ENCODE measurements at regions not wholly inside any gene's neighbourhood (a gene's known extent, or its start where the extent isn't known, plus 50 kb on each side); places are given as distances from the start of the nearest gene placed in this dataset.

- no peak overlapping the region for H3K4me3 ChIP-seq (ENCODE audit: low read depth, low read length)
- no peak for DNase-seq (ENCODE audit: low read depth)
- no peak for TF ChIP-seq POLR2A (IDR thresholded peaks at IDR 0.05; ENCODE audit: extremely low read depth, insufficient read length)
- no peak for TF ChIP-seq MAX (IDR thresholded peaks at IDR 0.05; ENCODE audit: low read depth, low read length)
- no peak for TF ChIP-seq CTCF (IDR thresholded peaks at IDR 0.05; ENCODE audit: low read depth, low read length)
- no peak for TF ChIP-seq MYC (IDR thresholded peaks at IDR 0.05; ENCODE audit: low read depth, low read length)
These were observed 352.1 kb downstream of the SHQ1 start for GRCh38 chr3:72496051-72496670.

GRCh38 chr3:72494626-72495025 lies 353.6 kb downstream of the SHQ1 start:
- no peak overlapping the region for H3K4me3 ChIP-seq (ENCODE audit: low read depth, low read length)
- no peak for DNase-seq (ENCODE audit: low read depth)
- TF ChIP-seq MYC (IDR thresholded peaks at IDR 0.05; ENCODE audit: low read depth, low read length): no peak
- no peak for TF ChIP-seq MAX (IDR thresholded peaks at IDR 0.05; ENCODE audit: low read depth, low read length)
- TF ChIP-seq CTCF (IDR thresholded peaks at IDR 0.05; ENCODE audit: low read depth, low read length): no peak
- TF ChIP-seq POLR2A (IDR thresholded peaks at IDR 0.05; ENCODE audit: extremely low read depth, insufficient read length): no peak

GRCh38 chr3:72494130-72494529 lies 354.1 kb downstream of the SHQ1 start:
- no peak for DNase-seq (ENCODE audit: low read depth)
- no peak overlapping the region for H3K4me3 ChIP-seq (ENCODE audit: low read depth, low read length)
- no peak for TF ChIP-seq CTCF (IDR thresholded peaks at IDR 0.05; ENCODE audit: low read depth, low read length)
- no peak for TF ChIP-seq POLR2A (IDR thresholded peaks at IDR 0.05; ENCODE audit: extremely low read depth, insufficient read length)
- no peak for TF ChIP-seq MYC (IDR thresholded peaks at IDR 0.05; ENCODE audit: low read depth, low read length)
- TF ChIP-seq MAX (IDR thresholded peaks at IDR 0.05; ENCODE audit: low read depth, low read length): no peak

- TF ChIP-seq MYC (IDR thresholded peaks at IDR 0.05; ENCODE audit: low read depth, low read length) (no peak), POLR2A (IDR thresholded peaks at IDR 0.05; ENCODE audit: extremely low read depth, insufficient read length) (no peak), CTCF (IDR thresholded peaks at IDR 0.05; ENCODE audit: low read depth, low read length) (no peak), MAX (IDR thresholded peaks at IDR 0.05; ENCODE audit: low read depth, low read length) (no peak)
- no peak for DNase-seq (ENCODE audit: low read depth)
- no peak overlapping the region for H3K4me3 ChIP-seq (ENCODE audit: low read depth, low read length)
These were observed 356.0 kb downstream of the SHQ1 start for GRCh38 chr3:72492240-72492639.

GRCh38 chr3:72490688-72491435 lies 357.4 kb downstream of the SHQ1 start:
- TF ChIP-seq POLR2A (IDR thresholded peaks at IDR 0.05; ENCODE audit: extremely low read depth, insufficient read length) (no peak), MYC (IDR thresholded peaks at IDR 0.05; ENCODE audit: low read depth, low read length) (no peak), MAX (IDR thresholded peaks at IDR 0.05; ENCODE audit: low read depth, low read length) (no peak)
- H3K4me3 ChIP-seq (ENCODE audit: low read depth, low read length): no peak overlapping the region

GRCh38 chr3:72489901-72490300 lies 358.3 kb downstream of the SHQ1 start:
- TF ChIP-seq MYC (IDR thresholded peaks at IDR 0.05; ENCODE audit: low read depth, low read length): no peak
- TF ChIP-seq MAX (IDR thresholded peaks at IDR 0.05; ENCODE audit: low read depth, low read length): no peak
- TF ChIP-seq POLR2A (IDR thresholded peaks at IDR 0.05; ENCODE audit: extremely low read depth, insufficient read length): no peak
- TF ChIP-seq CTCF (IDR thresholded peaks at IDR 0.05; ENCODE audit: low read depth, low read length): no peak
- no peak for DNase-seq (ENCODE audit: low read depth)
- H3K4me3 ChIP-seq (ENCODE audit: low read depth, low read length): no peak overlapping the region

More at GRCh38 chr3:72490688-72491435, 357.4 kb downstream of the SHQ1 start:
- DNase-seq (ENCODE audit: low read depth): peak; percentile 61
